WI38 (cell line): ENCODE measurements at regions not wholly inside any gene's neighbourhood (a gene's known extent, or its start where the extent isn't known, plus 50 kb on each side); places are given as distances from the start of the nearest gene placed in this dataset.

Experiments used
- H3K4me3 ChIP-seq: 2 replicates; pipeline ENCODE4 v1.5.1; 2011; ENCODE audit warnings: low read depth, mild to moderate bottlenecking, control low read depth, low read length
- CTCF ChIP-seq: IDR thresholded peaks from 2 replicates; pipeline ENCODE4 v1.5.1; 2012; ENCODE audit warnings: low read depth, mild to moderate bottlenecking, control low read depth, low read length

- TF ChIP-seq CTCF, result no peak
- H3K4me3 ChIP-seq, result no peak overlapping the region
Measured at GRCh38 chr21:34272321-34272720, 91.5 kb upstream of the KCNE2 start.

GRCh38 chr21:34274001-34274400 is 89.8 kb upstream of the KCNE2 start:
- TF ChIP-seq CTCF, result no peak
- no peak overlapping the region for H3K4me3 ChIP-seq

GRCh38 chr21:34276711-34277425 is 86.9 kb upstream of the KCNE2 start:
- no peak overlapping the region for H3K4me3 ChIP-seq
- no peak for TF ChIP-seq CTCF

- H3K4me3 ChIP-seq, result no peak overlapping the region
- TF ChIP-seq CTCF, result no peak
Measured at GRCh38 chr21:34278451-34278850, 85.4 kb upstream of the KCNE2 start.

GRCh38 chr21:34279285-34279684 is 84.5 kb upstream of the KCNE2 start:
- no peak overlapping the region for H3K4me3 ChIP-seq
- TF ChIP-seq CTCF, result no peak

GRCh38 chr21:34279883-34280282 is 83.9 kb upstream of the KCNE2 start:
- TF ChIP-seq CTCF, result no peak
- H3K4me3 ChIP-seq, result no peak overlapping the region

GRCh38 chr21:34280389-34280795 is 83.4 kb upstream of the KCNE2 start:
- H3K4me3 ChIP-seq, result no peak overlapping the region
- TF ChIP-seq CTCF, result no peak
